Calu3 (cell line): ENCODE measurements at regions not wholly inside any gene's neighbourhood (a gene's known extent, or its start where the extent isn't known, plus 50 kb on each side); places are given as distances from the start of the nearest gene placed in this dataset.

Experiments used
- BruUV-seq: library from RNA; stranded (reverse); fragments of 400-500 nt; replicated peaks from 2 replicates; lab custom pipeline; 2021; lab: Mats Ljungman, UMichigan
- CTCF ChIA-PET: fragments of 300-600 bp; sonication (Branson Sonifier 250); formaldehyde crosslinking; loops from one replicate; lab custom pipeline; 2022; ENCODE audit warnings: antibody characterized with exemption; lab: Charles Lee
- DNase-seq: peaks from one replicate; pipeline ENCODE4 v3.0.0; 2022
- H3K27ac Mint-ChIP-seq: one replicate; pipeline ENCODE4 v1.8.0; 2022; ENCODE audit warnings: mixed read lengths; ENCODE audit not compliant: unreplicated experiment
- H3K27me3 Mint-ChIP-seq: one replicate; pipeline ENCODE4 v1.8.0; 2022; ENCODE audit warnings: mixed read lengths; ENCODE audit not compliant: unreplicated experiment
- H3K36me3 Mint-ChIP-seq: one replicate; pipeline ENCODE4 v1.8.0; 2022; ENCODE audit warnings: mild to moderate bottlenecking, moderate library complexity, mixed read lengths; ENCODE audit not compliant: insufficient read depth, unreplicated experiment
- H3K4me1 Mint-ChIP-seq: one replicate; pipeline ENCODE4 v1.8.0; 2022; ENCODE audit warnings: mild to moderate bottlenecking, low read depth, mixed read lengths; ENCODE audit not compliant: unreplicated experiment
- H3K4me3 Mint-ChIP-seq: one replicate; pipeline ENCODE4 v1.8.0; 2022; ENCODE audit warnings: mild to moderate bottlenecking, low read depth, moderate library complexity, mixed read lengths; ENCODE audit not compliant: unreplicated experiment
- H3K9me3 Mint-ChIP-seq: one replicate; pipeline ENCODE4 v1.8.0; 2022; ENCODE audit warnings: low read depth, mixed read lengths; ENCODE audit not compliant: unreplicated experiment
- intact Hi-C: fragments of 100-400 bp; cut with micrococcal nuclease; formaldehyde crosslinking; loops from one replicate; pipeline ENCODE4 v1.10.0; 2022; ENCODE audit not compliant: unreplicated experiment
- TF ChIP-seq, protein P1 (sequence below): fragments of 200-600 bp; IDR thresholded peaks from one replicate; pipeline ENCODE4 v1.8.0; 2022; ENCODE audit warnings: antibody characterized with exemption; ENCODE audit not compliant: unreplicated experiment

- no peak overlapping the region for H3K4me3 Mint-ChIP-seq
- H3K4me1 Mint-ChIP-seq: no peaks in the 10 kb centered on the region
- H3K36me3 Mint-ChIP-seq: no peaks in the 10 kb centered on the region
- no peaks in the 10 kb centered on the region for H3K27me3 Mint-ChIP-seq
- DNase-seq: no peak
- TF ChIP-seq, protein P1, sequence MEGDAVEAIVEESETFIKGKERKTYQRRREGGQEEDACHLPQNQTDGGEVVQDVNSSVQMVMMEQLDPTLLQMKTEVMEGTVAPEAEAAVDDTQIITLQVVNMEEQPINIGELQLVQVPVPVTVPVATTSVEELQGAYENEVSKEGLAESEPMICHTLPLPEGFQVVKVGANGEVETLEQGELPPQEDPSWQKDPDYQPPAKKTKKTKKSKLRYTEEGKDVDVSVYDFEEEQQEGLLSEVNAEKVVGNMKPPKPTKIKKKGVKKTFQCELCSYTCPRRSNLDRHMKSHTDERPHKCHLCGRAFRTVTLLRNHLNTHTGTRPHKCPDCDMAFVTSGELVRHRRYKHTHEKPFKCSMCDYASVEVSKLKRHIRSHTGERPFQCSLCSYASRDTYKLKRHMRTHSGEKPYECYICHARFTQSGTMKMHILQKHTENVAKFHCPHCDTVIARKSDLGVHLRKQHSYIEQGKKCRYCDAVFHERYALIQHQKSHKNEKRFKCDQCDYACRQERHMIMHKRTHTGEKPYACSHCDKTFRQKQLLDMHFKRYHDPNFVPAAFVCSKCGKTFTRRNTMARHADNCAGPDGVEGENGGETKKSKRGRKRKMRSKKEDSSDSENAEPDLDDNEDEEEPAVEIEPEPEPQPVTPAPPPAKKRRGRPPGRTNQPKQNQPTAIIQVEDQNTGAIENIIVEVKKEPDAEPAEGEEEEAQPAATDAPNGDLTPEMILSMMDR: no peak
- H3K27ac Mint-ChIP-seq: no peak overlapping the region
- peaks cover 7% of the 10 kb centered on the region for H3K9me3 Mint-ChIP-seq
- intact Hi-C loops: no loop called here
- CTCF ChIA-PET: interaction anchor here (1.0 kb wide), 1 partner anchor 153 kb away, joined by 3 read pairs; no protein-coding TSS in a partner anchor
- no TSS peak for BruUV-seq
Measured at GRCh38 chr20:57959018-57959417, 249.2 kb upstream of the PMEPA1 start.

DNA sequence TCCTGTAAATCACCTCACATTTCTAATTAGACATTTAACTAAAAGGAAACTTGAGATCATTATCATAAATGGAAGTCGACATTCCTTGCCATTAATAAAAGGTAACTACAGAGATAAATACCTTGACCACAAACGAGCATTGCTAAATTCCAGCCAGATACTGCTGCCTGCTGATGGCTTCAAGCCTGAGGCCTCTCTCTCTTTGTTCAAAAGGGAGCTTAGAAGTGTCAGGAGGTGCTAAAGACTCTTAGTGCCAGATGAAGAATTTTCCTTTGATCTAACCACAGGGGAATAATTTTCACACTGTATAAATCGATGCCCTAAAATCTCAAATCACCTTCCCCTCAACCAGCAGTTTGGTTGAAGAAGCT is 248.2 kb upstream of the PMEPA1 start:
- Mint-ChIP-seq H3K27me3 (no peaks in the 10 kb centered on the region), H3K4me3 (no peak overlapping the region)
- no TSS peak for BruUV-seq

DNA sequence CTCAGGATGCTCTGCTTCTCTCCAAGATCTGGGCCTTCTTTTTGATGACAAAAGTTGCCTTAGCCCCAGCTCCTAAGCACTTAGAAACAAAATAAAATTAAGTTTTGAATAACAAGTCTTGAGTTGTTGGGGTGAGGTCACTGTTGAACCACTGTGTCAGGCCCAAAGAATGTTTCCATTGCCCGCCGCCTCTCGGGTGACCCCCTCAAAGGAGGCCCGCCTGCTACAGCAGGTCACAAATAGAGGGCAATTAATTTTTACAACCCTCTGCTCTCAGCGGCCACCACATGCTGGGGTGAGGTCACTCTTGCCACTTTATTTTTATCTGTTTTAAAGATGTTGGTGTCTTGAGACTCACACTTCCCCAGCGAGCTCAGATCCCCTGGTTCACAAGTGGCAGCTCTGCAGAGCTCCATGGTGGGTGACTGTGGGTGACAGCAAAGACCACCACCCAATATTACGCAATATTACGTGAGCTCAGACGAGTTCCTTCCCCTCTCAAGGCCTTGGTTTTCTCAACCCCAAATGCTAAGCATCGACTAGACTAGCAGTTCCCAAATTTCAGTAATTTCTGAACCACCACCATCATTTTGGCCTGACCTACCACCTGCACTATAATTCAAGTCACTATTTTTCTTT is 247.7 kb upstream of the PMEPA1 start:
- Mint-ChIP-seq H3K27ac (no peak overlapping the region), H3K27me3 (no peaks in the 10 kb centered on the region), H3K9me3 (peaks cover 7% of the 10 kb centered on the region), H3K36me3 (no peaks in the 10 kb centered on the region), H3K4me1 (no peaks in the 10 kb centered on the region), H3K4me3 (no peak overlapping the region)
- BruUV-seq: no TSS peak
- CTCF ChIA-PET: no interaction called here
- intact Hi-C loops: no loop called here
- TF ChIP-seq, protein P1: no peak
- DNase-seq: no peak

More for the DNA sequence above, 248.2 kb upstream of the PMEPA1 start:
- Mint-ChIP-seq H3K27ac (no peak overlapping the region), H3K4me1 (no peaks in the 10 kb centered on the region), H3K36me3 (no peaks in the 10 kb centered on the region), H3K9me3 (peaks cover 7% of the 10 kb centered on the region)
- no peak for DNase-seq
- TF ChIP-seq, protein P1: no peak
- CTCF ChIA-PET: no interaction called here
- intact Hi-C loops: no loop called here

DNA sequence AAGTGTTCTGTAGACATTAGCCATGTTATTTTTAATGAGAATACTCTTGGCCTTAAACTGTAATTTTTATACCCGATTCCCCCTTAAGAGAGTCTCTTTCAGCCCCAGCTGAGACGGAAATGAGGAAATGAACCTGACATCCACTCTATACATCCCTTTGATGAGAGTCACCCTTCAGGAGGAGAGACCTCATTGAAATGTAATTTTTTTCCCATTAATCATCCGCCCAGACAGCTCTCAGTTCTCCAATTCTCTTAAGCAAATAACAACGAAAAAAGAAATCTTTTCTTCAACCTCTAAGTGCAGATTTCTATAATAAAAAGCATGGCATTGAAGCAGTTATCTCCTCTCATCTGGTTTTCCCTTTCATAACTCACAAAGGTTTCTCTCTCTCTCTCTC is 243.8 kb upstream of the PMEPA1 start:
- CTCF ChIA-PET: interaction anchor here (0.7 kb wide), 1 partner anchor 16 kb away, joined by 3 read pairs; no protein-coding TSS in a partner anchor
- no peaks in the 10 kb centered on the region for H3K27me3 Mint-ChIP-seq
- intact Hi-C loops: no loop called here
- H3K9me3 Mint-ChIP-seq: peaks cover 13% of the 10 kb centered on the region
- no peaks in the 10 kb centered on the region for H3K36me3 Mint-ChIP-seq
- TF ChIP-seq, protein P1: no peak
- no peaks in the 10 kb centered on the region for H3K4me1 Mint-ChIP-seq
- H3K4me3 Mint-ChIP-seq: no peak overlapping the region
- H3K27ac Mint-ChIP-seq: no peak overlapping the region
- no TSS peak for BruUV-seq
- no peak for DNase-seq
